DOHH2 (cell line): ENCODE measurements at regions not wholly inside any gene's neighbourhood (a gene's known extent, or its start where the extent isn't known, plus 50 kb on each side); places are given as distances from the start of the nearest gene placed in this dataset.

Source experiments
- CTCF ChIP-seq: fragments of 200-600 bp; sonication (generic); IDR thresholded peaks from one replicate; pipeline ENCODE4 v1.5.1; 2014; ENCODE audit warnings: antibody characterized with exemption, mild to moderate bottlenecking, low read depth, low read length; ENCODE audit not compliant: poor library complexity, severe bottlenecking
- EZH2phosphoT487 ChIP-seq: fragments of 200-600 bp; sonication (generic); IDR thresholded peaks from 2 replicates; pipeline ENCODE4 v1.6.1; 2017; ENCODE audit warnings: borderline replicate concordance, mild to moderate bottlenecking, antibody characterized with exemption, low read length, moderate library complexity, mixed read lengths

DNA sequence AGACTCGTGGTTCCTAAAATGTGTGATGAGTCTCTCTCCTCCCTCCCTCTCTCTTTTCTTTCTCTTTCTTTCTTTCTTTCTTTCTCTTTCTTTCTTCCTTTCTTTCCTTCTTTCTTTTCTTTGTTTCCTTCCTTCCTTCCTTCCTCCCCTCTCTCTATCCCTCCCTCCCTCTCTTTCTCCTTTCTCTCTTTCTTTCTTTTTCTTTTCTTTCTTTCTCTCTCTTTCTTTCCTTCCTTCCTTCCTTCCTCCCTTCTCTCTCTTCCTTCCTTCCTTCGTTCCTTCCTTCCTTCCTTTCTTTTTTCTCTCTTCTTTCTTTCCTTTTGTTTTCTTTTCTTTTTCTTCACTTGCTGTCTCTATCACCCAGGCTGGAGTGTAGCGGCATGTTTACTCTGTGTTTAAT, 290.8 kb downstream of the NFKBIZ start:
- TF ChIP-seq CTCF = no peak
- TF ChIP-seq EZH2phosphoT487 = no peak
